ENCODE measurements at regions not wholly inside any gene's neighbourhood (a gene's known extent, or its start where the extent isn't known, plus 50 kb on each side); places are given as distances from the start of the nearest gene placed in this dataset.

GRCh38 chr5:135669416-135669815, 90.6 kb upstream of the CXCL14 start:
- no peak for TF ChIP-seq POLR2A (IDR thresholded peaks at IDR 0.05)
- no peak for TF ChIP-seq CTCF (IDR thresholded peaks at IDR 0.05)
- no peak for TF ChIP-seq EP300 (IDR thresholded peaks at IDR 0.05)
